GM19468 (cell line): ENCODE measurements at regions not wholly inside any gene's neighbourhood (a gene's known extent, or its start where the extent isn't known, plus 50 kb on each side); places are given as distances from the start of the nearest gene placed in this dataset.
"Not testable (repeated sequence)": the region's sequence is repeated elsewhere in the genome, so short reads cannot be mapped to it uniquely, and the experiment has no call there.

Experiments used
- ATAC-seq: cut with Tn5 transposase; IDR thresholded peaks from one replicate; pipeline ENCODE4 v1.9.1; 2021; ENCODE audit warnings: mild to moderate bottlenecking, moderate library complexity, moderate number of reproducible peaks; ENCODE audit not compliant: unreplicated experiment; ENCODE audit errors: extremely low read depth

- ATAC-seq = no peak
Measured at GRCh38 chr4:179278647-179279046, 1836.4 kb upstream of the AGA start.

GRCh38 chr4:179285696-179286095 is 1843.5 kb upstream of the AGA start:
- no peak for ATAC-seq

- no peak for ATAC-seq
Measured at GRCh38 chr4:179291657-179292056, 1849.4 kb upstream of the AGA start.

GRCh38 chr4:179292468-179292867 is 1850.2 kb upstream of the AGA start:
- no peak for ATAC-seq

- ATAC-seq = peak; percentile 64
Measured at GRCh38 chr4:179307297-179308136, 1865.3 kb upstream of the AGA start.

- ATAC-seq = no peak
Measured at GRCh38 chr4:179313823-179314222, 1871.6 kb upstream of the AGA start.

- ATAC-seq = no peak
Measured at GRCh38 chr4:179325181-179325580, 1882.9 kb upstream of the AGA start.

GRCh38 chr4:179328627-179329026 is 1886.4 kb upstream of the AGA start:
- no peak for ATAC-seq

- ATAC-seq = no peak
Measured at GRCh38 chr4:179331362-179331761, 1889.1 kb upstream of the AGA start.

- no peak for ATAC-seq
Measured at GRCh38 chr4:179344861-179345260, 1902.6 kb upstream of the AGA start.

- ATAC-seq = no peak
Measured at GRCh38 chr4:179352221-179352620, 1910.0 kb upstream of the AGA start.

- ATAC-seq = no peak
Measured at GRCh38 chr4:179353786-179354185, 1911.5 kb upstream of the AGA start.

- ATAC-seq = no peak
Measured at GRCh38 chr4:179361978-179362486, 1919.8 kb upstream of the AGA start.

- not testable (repeated sequence) for ATAC-seq
Measured at GRCh38 chr4:179365932-179366331, 1923.7 kb upstream of the AGA start.

GRCh38 chr4:179372242-179372641 is 1930.0 kb upstream of the AGA start:
- no peak for ATAC-seq

GRCh38 chr4:179372746-179373145 is 1930.5 kb upstream of the AGA start:
- ATAC-seq = no peak

GRCh38 chr4:179378847-179379246 is 1936.6 kb upstream of the AGA start:
- not testable (repeated sequence) for ATAC-seq

- ATAC-seq = no peak
Measured at GRCh38 chr4:179392787-179393186, 1950.5 kb upstream of the AGA start.

GRCh38 chr4:179398414-179398813 is 1956.2 kb upstream of the AGA start:
- no peak for ATAC-seq

GRCh38 chr4:179399054-179399782 is 1957.0 kb upstream of the AGA start:
- no peak for ATAC-seq
